ENCODE measurements at regions not wholly inside any gene's neighbourhood (a gene's known extent, or its start where the extent isn't known, plus 50 kb on each side); places are given as distances from the start of the nearest gene placed in this dataset.
"Not testable (repeated sequence)": the region's sequence is repeated elsewhere in the genome, so short reads cannot be mapped to it uniquely, and the experiment has no call there.

- no peak overlapping the region for H2AFZ ChIP-seq (ENCODE audit: low read length)
- no peaks in the 10 kb centered on the region for H3K79me2 ChIP-seq (ENCODE audit: insufficient read depth, low read length)
- no peaks in the 10 kb centered on the region for H3K27me3 ChIP-seq (ENCODE audit: insufficient read depth, low read length)
- H3F3A ChIP-seq (ENCODE audit: insufficient read depth, low read length) = no peaks in the 10 kb centered on the region
- no peak overlapping the region for H3K9ac ChIP-seq (ENCODE audit: low read length)
- TF ChIP-seq EZH2 (IDR thresholded peaks at IDR 0.05; ENCODE audit: borderline replicate concordance, low read length) = no peak
- no peaks in the 10 kb centered on the region for H3K9me2 ChIP-seq (ENCODE audit: low read depth, low read length)
- H3K4me1 ChIP-seq (ENCODE audit: insufficient read depth, low read length, severe bottlenecking) = no peaks in the 10 kb centered on the region
- no peaks in the 10 kb centered on the region for H3K9me3 ChIP-seq (ENCODE audit: low read length)
- H3K4me2 ChIP-seq (ENCODE audit: low read length) = no peak overlapping the region
- no peak overlapping the region for H3K27ac ChIP-seq (ENCODE audit: low read depth, low read length, poor library complexity, severe bottlenecking)
- no peaks in the 10 kb centered on the region for H4K20me1 ChIP-seq (ENCODE audit: insufficient read depth, low read length)
- no peak overlapping the region for H3K4me3 ChIP-seq (ENCODE audit: low read depth, low read length, poor library complexity, severe bottlenecking)
- H3K36me3 ChIP-seq (ENCODE audit: insufficient read depth, low read length) = no peaks in the 10 kb centered on the region
Observed at GRCh38 chr20:30486103-30486478, 771.4 kb upstream of the DEFB115 start.

GRCh38 chr20:30487461-30487860, 770.0 kb upstream of the DEFB115 start:
- H3K4me3 ChIP-seq (ENCODE audit: low read depth, low read length, poor library complexity, severe bottlenecking); H3K36me3 ChIP-seq (ENCODE audit: insufficient read depth, low read length); H3K4me2 ChIP-seq (ENCODE audit: low read length); H3K9me2 ChIP-seq (ENCODE audit: low read depth, low read length); H2AFZ ChIP-seq (ENCODE audit: low read length); H3K9ac ChIP-seq (ENCODE audit: low read length); H3K9me3 ChIP-seq (ENCODE audit: low read length); H4K20me1 ChIP-seq (ENCODE audit: insufficient read depth, low read length); H3K79me2 ChIP-seq (ENCODE audit: insufficient read depth, low read length); H3K27ac ChIP-seq (ENCODE audit: low read depth, low read length, poor library complexity, severe bottlenecking); H3K27me3 ChIP-seq (ENCODE audit: insufficient read depth, low read length); H3F3A ChIP-seq (ENCODE audit: insufficient read depth, low read length); H3K4me1 ChIP-seq (ENCODE audit: insufficient read depth, low read length, severe bottlenecking): not testable (repeated sequence)

- Histone ChIP-seq H3K79me2 (ENCODE audit: insufficient read depth, low read length) (no peaks in the 10 kb centered on the region), H4K20me1 (ENCODE audit: insufficient read depth, low read length) (no peaks in the 10 kb centered on the region), H3K9me2 (ENCODE audit: low read depth, low read length) (no peaks in the 10 kb centered on the region), H3K36me3 (ENCODE audit: insufficient read depth, low read length) (no peaks in the 10 kb centered on the region), H3F3A (ENCODE audit: insufficient read depth, low read length) (no peaks in the 10 kb centered on the region), H3K4me1 (ENCODE audit: insufficient read depth, low read length, severe bottlenecking) (no peaks in the 10 kb centered on the region), H2AFZ (ENCODE audit: low read length) (no peak overlapping the region), H3K27me3 (ENCODE audit: insufficient read depth, low read length) (no peaks in the 10 kb centered on the region), H3K27ac (ENCODE audit: low read depth, low read length, poor library complexity, severe bottlenecking) (no peak overlapping the region), H3K9ac (ENCODE audit: low read length) (no peak overlapping the region), H3K4me2 (ENCODE audit: low read length) (no peak overlapping the region), H3K4me3 (ENCODE audit: low read depth, low read length, poor library complexity, severe bottlenecking) (no peak overlapping the region), H3K9me3 (ENCODE audit: low read length) (no peaks in the 10 kb centered on the region)
- TF ChIP-seq CTCF (IDR thresholded peaks at IDR 0.05; ENCODE audit: low read length) = no peak
- no peak for TF ChIP-seq EZH2 (IDR thresholded peaks at IDR 0.05; ENCODE audit: borderline replicate concordance, low read length)
Observed at GRCh38 chr20:30487947-30488926, 769.2 kb upstream of the DEFB115 start.

GRCh38 chr20:30488941-30489613, 768.4 kb upstream of the DEFB115 start:
- no peaks in the 10 kb centered on the region for H4K20me1 ChIP-seq (ENCODE audit: insufficient read depth, low read length)
- no peaks in the 10 kb centered on the region for H3F3A ChIP-seq (ENCODE audit: insufficient read depth, low read length)
- H3K27ac ChIP-seq (ENCODE audit: low read depth, low read length, poor library complexity, severe bottlenecking) = no peak overlapping the region
- H3K4me1 ChIP-seq (ENCODE audit: insufficient read depth, low read length, severe bottlenecking) = no peaks in the 10 kb centered on the region
- TF ChIP-seq EZH2 (IDR thresholded peaks at IDR 0.05; ENCODE audit: borderline replicate concordance, low read length) (no peak), CTCF (IDR thresholded peaks at IDR 0.05; ENCODE audit: low read length) (no peak)
- H3K36me3 ChIP-seq (ENCODE audit: insufficient read depth, low read length) = no peaks in the 10 kb centered on the region
- no peaks in the 10 kb centered on the region for H3K9me2 ChIP-seq (ENCODE audit: low read depth, low read length)
- H3K4me2 ChIP-seq (ENCODE audit: low read length) = no peak overlapping the region
- no peak overlapping the region for H2AFZ ChIP-seq (ENCODE audit: low read length)
- H3K4me3 ChIP-seq (ENCODE audit: low read depth, low read length, poor library complexity, severe bottlenecking) = no peak overlapping the region
- no peaks in the 10 kb centered on the region for H3K9me3 ChIP-seq (ENCODE audit: low read length)
- no peaks in the 10 kb centered on the region for H3K27me3 ChIP-seq (ENCODE audit: insufficient read depth, low read length)
- H3K9ac ChIP-seq (ENCODE audit: low read length) = no peak overlapping the region
- H3K79me2 ChIP-seq (ENCODE audit: insufficient read depth, low read length) = no peaks in the 10 kb centered on the region
